Prostate gland (tissue), 2 donors: ENCODE measurements at regions not wholly inside any gene's neighbourhood (a gene's known extent, or its start where the extent isn't known, plus 50 kb on each side); places are given as distances from the start of the nearest gene placed in this dataset.

ENCODE experiments used
- DNase-seq: peaks from one replicate; pipeline ENCODE4 v3.0.0-alpha.2; 2019; ENCODE audit warnings: low spot score
- H3K27ac ChIP-seq, 2 donors: fragments of 200-600 bp; sonication (generic); 2 replicates each; pipeline ENCODE4 v1.5.1; 2017 to 2019
- H3K27me3 ChIP-seq: fragments of 200-600 bp; sonication (generic); replicated peaks from 2 replicates; pipeline ENCODE4 v1.5.1; 2019; ENCODE audit not compliant: insufficient read depth
- H3K36me3 ChIP-seq, 2 donors: fragments of 200-600 bp; sonication (generic); 1 replicate in 1 of 2; 2 replicates in 1 of 2; pipeline versions ENCODE4 v1.5.1 to v1.8.1; 2017 to 2019
- H3K4me1 ChIP-seq: fragments of 200-600 bp; sonication (generic); replicated peaks from 2 replicates; pipeline ENCODE4 v1.5.1; 2019
- H3K4me3 ChIP-seq, 2 donors: fragments of 200-600 bp; sonication (generic); 2 replicates each; pipeline ENCODE4 v1.5.1; 2017 to 2019
- H3K9me3 ChIP-seq: fragments of 200-600 bp; sonication (generic); 2 replicates; pipeline ENCODE4 v1.5.1; 2017
- POLR2A ChIP-seq: fragments of 450-650 bp; IDR thresholded peaks from one replicate; pipeline ENCODE4 v1.6.1; 2016; ENCODE audit warnings: antibody characterized with exemption, mild to moderate bottlenecking
- POLR2AphosphoS5 ChIP-seq: sonication (generic); formaldehyde crosslinking; IDR thresholded peaks from one replicate; pipeline ENCODE4 v1.6.1; 2017; ENCODE audit warnings: antibody characterized with exemption
- WGBS: methylation state at CpG from one replicate; pipeline ENCODE4 v1.1.5; 2018; 5-methylcytosine and 5-hydroxymethylcytosine counted together
- intact Hi-C: fragments of 100-400 bp; cut with DNase I; formaldehyde crosslinking; loops from one replicate; pipeline ENCODE4 v1.14.2; 2022
- TF ChIP-seq, protein P1 (sequence below), 4 experiments: fragments of 200-600 bp in 2 of 4; fragments of 450-650 bp in 2 of 4; sonication (generic) in 2 of 4; IDR thresholded peaks; 1 replicate in 3 of 4; 2 replicates in 1 of 4; pipeline ENCODE4 v1.5.1; 2016 to 2019; ENCODE audit warnings: antibody characterized with exemption in 4 of 4, mild to moderate bottlenecking in 2 of 4, moderate library complexity in 2 of 4

DNA sequence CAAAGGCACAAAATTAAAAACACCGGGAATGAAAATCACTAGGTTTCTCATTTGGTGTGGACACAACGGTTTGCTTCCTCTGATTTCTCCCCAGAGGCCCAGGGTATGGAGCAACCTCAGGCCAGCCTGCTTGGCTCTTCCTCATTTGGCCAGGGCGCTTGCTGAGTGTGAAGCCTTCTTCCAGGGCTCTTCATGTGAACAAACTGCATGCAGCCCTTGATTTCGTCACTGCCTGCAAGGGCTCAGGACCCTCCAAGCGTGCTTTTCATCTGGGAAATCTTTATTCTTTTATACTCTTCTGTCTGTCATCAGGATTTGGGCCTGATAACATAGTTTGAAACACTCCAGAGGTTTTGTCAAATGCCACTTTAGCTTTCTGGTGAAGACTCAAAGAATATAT is 122.6 kb upstream of the KLF4 start:
- Histone ChIP-seq H3K27ac (no peak overlapping the region), H3K36me3 (no peaks in the 10 kb centered on the region), H3K4me1 (no peaks in the 10 kb centered on the region), H3K9me3 (no peaks in the 10 kb centered on the region), H3K4me3 (no peak overlapping the region), H3K27me3 (no peaks in the 10 kb centered on the region)
- TF ChIP-seq, protein P1, sequence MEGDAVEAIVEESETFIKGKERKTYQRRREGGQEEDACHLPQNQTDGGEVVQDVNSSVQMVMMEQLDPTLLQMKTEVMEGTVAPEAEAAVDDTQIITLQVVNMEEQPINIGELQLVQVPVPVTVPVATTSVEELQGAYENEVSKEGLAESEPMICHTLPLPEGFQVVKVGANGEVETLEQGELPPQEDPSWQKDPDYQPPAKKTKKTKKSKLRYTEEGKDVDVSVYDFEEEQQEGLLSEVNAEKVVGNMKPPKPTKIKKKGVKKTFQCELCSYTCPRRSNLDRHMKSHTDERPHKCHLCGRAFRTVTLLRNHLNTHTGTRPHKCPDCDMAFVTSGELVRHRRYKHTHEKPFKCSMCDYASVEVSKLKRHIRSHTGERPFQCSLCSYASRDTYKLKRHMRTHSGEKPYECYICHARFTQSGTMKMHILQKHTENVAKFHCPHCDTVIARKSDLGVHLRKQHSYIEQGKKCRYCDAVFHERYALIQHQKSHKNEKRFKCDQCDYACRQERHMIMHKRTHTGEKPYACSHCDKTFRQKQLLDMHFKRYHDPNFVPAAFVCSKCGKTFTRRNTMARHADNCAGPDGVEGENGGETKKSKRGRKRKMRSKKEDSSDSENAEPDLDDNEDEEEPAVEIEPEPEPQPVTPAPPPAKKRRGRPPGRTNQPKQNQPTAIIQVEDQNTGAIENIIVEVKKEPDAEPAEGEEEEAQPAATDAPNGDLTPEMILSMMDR (IDR thresholded peaks at IDR 0.05): no peak
- TF ChIP-seq POLR2AphosphoS5: no peak
- no peak for TF ChIP-seq POLR2A
- intact Hi-C loops: no loop called here
- no peak for DNase-seq
- WGBS: 78% methylated on average over 5 of the region's 5 CpGs

DNA sequence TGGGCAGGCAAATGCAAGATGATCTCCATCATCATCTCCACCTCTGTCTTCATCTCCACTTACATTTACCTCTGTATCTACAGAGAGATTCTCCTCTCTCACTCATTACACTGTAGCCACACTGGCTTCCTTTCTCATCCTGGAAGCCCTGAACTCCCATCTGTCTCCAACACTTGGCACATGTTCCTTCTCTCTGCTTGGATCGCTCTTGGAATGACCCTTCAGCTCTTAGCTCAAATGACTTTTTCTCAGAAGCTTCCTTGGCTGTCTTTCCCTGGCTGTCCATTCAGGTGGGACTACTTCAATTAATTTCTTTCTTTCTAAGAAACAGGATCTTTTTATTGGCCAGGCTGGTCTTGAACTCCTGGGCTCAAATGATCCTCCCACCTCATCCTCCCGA is 120.0 kb upstream of the KLF4 start:
- intact Hi-C loops: no loop called here
- no peaks in the 10 kb centered on the region for H3K4me1 ChIP-seq
- WGBS: 87% methylated on average over 2 of the region's 2 CpGs
- no peak for DNase-seq
- H3K4me3 ChIP-seq: no peak overlapping the region
- no peaks in the 10 kb centered on the region for H3K9me3 ChIP-seq
- no peak for TF ChIP-seq POLR2AphosphoS5
- TF ChIP-seq, protein P1 (IDR thresholded peaks at IDR 0.05): no peak
- TF ChIP-seq POLR2A: no peak
- no peak overlapping the region for H3K27ac ChIP-seq
- H3K27me3 ChIP-seq: no peaks in the 10 kb centered on the region
- H3K36me3 ChIP-seq: no peaks in the 10 kb centered on the region

DNA sequence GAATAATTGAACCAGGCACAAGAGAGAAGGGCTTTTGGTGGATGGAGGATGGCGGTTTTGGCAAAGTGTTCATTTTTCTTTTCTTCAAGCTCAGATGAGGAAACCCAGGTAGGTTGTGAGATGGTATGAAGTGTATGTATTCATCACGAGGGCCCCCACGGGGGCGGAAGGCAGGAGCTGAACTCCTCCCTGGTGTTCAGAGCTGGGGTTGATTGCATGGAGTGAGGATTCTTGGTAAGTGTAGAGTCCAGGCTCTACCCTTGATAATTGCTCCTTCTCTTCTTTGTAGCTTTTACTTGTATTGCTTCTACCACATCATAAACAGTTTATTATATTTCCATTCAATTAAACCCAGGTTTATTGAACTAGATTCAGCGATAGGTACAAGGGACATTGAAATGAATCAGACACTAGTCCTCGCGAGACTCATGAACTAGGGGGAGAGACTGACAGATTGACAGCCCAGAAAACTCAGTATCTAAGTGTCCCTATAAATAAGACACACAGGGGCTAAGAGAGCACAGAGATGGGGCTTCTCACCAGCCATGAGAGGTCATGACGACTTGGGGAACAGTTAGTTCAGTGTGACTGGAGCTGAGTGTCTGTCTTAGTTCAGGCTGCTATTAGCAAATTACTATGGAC is 116.7 kb upstream of the KLF4 start:
- H3K4me3 ChIP-seq: no peak overlapping the region
- 77% methylated on average over 8 of the region's 8 CpGs for WGBS
- no peaks in the 10 kb centered on the region for H3K36me3 ChIP-seq
- no peaks in the 10 kb centered on the region for H3K4me1 ChIP-seq
- no peak for TF ChIP-seq POLR2A
- TF ChIP-seq, protein P1 (IDR thresholded peaks at IDR 0.05): no peak
- no peak for TF ChIP-seq POLR2AphosphoS5
- intact Hi-C loops: no loop called here
- H3K9me3 ChIP-seq: no peaks in the 10 kb centered on the region
- no peak for DNase-seq
- no peaks in the 10 kb centered on the region for H3K27me3 ChIP-seq
- no peak overlapping the region for H3K27ac ChIP-seq

DNA sequence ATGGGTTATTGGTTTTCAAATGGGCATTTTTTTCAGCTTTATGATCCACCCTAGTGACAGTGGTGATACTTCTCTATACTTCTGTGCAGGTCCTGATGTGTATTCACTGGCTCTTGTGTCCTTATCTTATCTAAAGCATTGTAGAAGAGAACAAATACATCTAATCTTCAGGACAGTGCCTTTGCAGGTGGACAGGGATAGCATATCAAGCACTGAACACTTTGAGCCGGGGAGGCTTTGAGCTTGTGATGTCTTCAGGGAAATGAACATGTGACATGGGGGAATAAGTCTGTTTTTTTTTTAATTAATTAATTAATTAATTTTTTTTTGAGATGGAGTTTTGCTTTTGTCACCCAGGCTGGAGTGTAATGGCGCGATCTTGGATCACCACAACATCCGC is 115.5 kb upstream of the KLF4 start:
- WGBS: 72% methylated on average over 4 of the region's 4 CpGs
- Histone ChIP-seq H3K27ac (no peak overlapping the region), H3K4me3 (no peak overlapping the region), H3K27me3 (no peaks in the 10 kb centered on the region), H3K36me3 (no peaks in the 10 kb centered on the region), H3K4me1 (no peaks in the 10 kb centered on the region), H3K9me3 (no peaks in the 10 kb centered on the region)
- TF ChIP-seq, protein P1 (IDR thresholded peaks at IDR 0.05): no peak
- no peak for TF ChIP-seq POLR2AphosphoS5
- no peak for TF ChIP-seq POLR2A
- DNase-seq: no peak
- intact Hi-C loops: no loop called here

DNA sequence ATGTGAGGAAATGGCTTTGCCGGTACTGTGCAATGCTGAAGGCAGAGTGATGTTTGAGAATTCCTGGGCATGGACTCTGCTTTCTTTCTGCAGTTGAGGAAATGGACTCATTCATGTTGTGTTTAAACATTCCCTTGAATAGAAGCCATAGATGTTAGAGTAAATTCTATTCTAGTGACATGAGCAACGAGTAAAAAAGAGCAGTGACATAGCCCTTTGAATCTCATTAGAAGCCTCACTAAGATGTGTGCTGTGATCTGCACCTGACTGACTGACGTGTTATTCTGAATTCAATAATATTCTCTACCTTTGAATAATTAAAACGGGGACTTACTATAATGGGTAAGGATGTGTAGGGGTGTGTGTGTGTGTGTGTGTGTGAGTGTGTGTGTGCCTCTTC is 113.7 kb upstream of the KLF4 start:
- Histone ChIP-seq H3K36me3 (no peaks in the 10 kb centered on the region), H3K4me3 (no peak overlapping the region), H3K4me1 (no peaks in the 10 kb centered on the region), H3K27me3 (no peaks in the 10 kb centered on the region), H3K9me3 (no peaks in the 10 kb centered on the region), H3K27ac (no peak overlapping the region)
- WGBS: 81% methylated on average over 4 of the region's 4 CpGs
- TF ChIP-seq POLR2AphosphoS5 (no peak), POLR2A (no peak)
- TF ChIP-seq, protein P1 (IDR thresholded peaks at IDR 0.05): no peak
- no peak for DNase-seq
- intact Hi-C loops: no loop called here
